Left lung (tissue), 4 donors: ENCODE measurements at regions not wholly inside any gene's neighbourhood (a gene's known extent, or its start where the extent isn't known, plus 50 kb on each side); places are given as distances from the start of the nearest gene placed in this dataset.

Experiments used
- ATAC-seq: fragments of 200-7000 bp; cut with Tn5 transposase; one replicate; pipeline ENCODE4 v1.9.1; 2020; ENCODE audit warnings: moderate library complexity
- DNase-seq, 4 donors: peaks; one replicate each; pipeline ENCODE4 v3.0.0-alpha.2; 2013 to 2020
- H3K27ac ChIP-seq, 2 donors: fragments of 200-600 bp; sonication (generic) in 1 of 2; one replicate each; pipeline versions ENCODE4 v1.5.0 to v1.8.0; 2020 to 2021
- H3K27me3 ChIP-seq, 2 donors: fragments of 200-600 bp; sonication (generic) in 1 of 2; one replicate each; pipeline versions ENCODE4 v1.5.0 to v1.8.0; 2020 to 2021
- H3K36me3 ChIP-seq, 2 donors: fragments of 200-600 bp; sonication (generic) in 1 of 2; one replicate each; pipeline versions ENCODE4 v1.5.0 to v1.8.0; 2020 to 2021
- H3K4me1 ChIP-seq, 2 donors: fragments of 200-600 bp; one replicate each; pipeline ENCODE4 v1.8.0; 2021
- H3K4me3 ChIP-seq, 2 donors: fragments of 200-600 bp; sonication (generic) in 1 of 2; one replicate each; pipeline versions ENCODE4 v1.5.0 to v1.8.0; 2020 to 2021; ENCODE audit warnings: mild to moderate bottlenecking in 1 of 2
- H3K9me3 ChIP-seq, 2 donors: fragments of 200-600 bp; sonication (generic) in 1 of 2; one replicate each; pipeline versions ENCODE4 v1.5.0 to v1.8.0; 2020 to 2021
- CTCF ChIP-seq, 2 donors: fragments of 200-600 bp; sonication (generic) in 1 of 2; IDR thresholded peaks; one replicate each; pipeline versions ENCODE4 v1.5.0 to v1.8.0; 2021; ENCODE audit warnings: antibody characterized with exemption in 2 of 2
- intact Hi-C, 2 donors: fragments of 100-400 bp; cut with DNase I; formaldehyde crosslinking; loops; one replicate each; pipeline versions ENCODE4 v1.11.2 to v1.14.2; 2022
- donor health status: DM: no; HTN: yes; CAD: no.
- donor health status: DM: no; HTN: no; CAD: no.

- H3K27ac ChIP-seq, result no peak overlapping the region
- no peak overlapping the region for H3K4me3 ChIP-seq
- H3K36me3 ChIP-seq, result no peaks in the 10 kb centered on the region
- DNase-seq (peak in 2 of 4 donors; percentile 75 to 76), ATAC-seq (peak; percentile 76)
- H3K9me3 ChIP-seq, result no peaks in the 10 kb centered on the region
- intact Hi-C loops, result no loop called here
- TF ChIP-seq CTCF (IDR thresholded peaks at IDR 0.05), result no peak
- H3K4me1 ChIP-seq, result no peaks in the 10 kb centered on the region
- H3K27me3 ChIP-seq, result no peaks in the 10 kb centered on the region
These were observed 616.1 kb downstream of the DTWD2 start for GRCh38 chr5:118371973-118372831.

DNA sequence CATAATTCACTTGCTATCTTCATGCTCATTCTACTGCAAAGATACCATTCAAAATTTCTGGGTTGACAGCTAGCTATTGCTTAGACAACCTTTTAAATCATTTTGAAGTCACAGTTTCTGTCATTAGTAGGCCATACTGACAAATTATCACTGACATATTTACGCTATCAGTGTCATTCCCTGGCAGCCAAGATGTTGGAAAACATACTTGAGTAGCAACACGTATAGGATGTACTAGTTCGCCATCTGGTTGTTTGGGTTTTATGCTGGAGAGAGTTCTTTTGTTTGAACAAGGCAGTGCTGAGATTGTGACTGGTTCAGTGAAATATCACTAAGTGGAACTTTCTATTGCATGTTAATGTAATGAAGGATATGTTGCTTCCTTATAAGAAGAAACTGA lies 621.9 kb downstream of the DTWD2 start:
- DNase-seq (no peak), ATAC-seq (no peak)
- H3K4me3 ChIP-seq, result no peak overlapping the region
- H3K27ac ChIP-seq, result no peak overlapping the region
- TF ChIP-seq CTCF (IDR thresholded peaks at IDR 0.05), result no peak
- no peaks in the 10 kb centered on the region for H3K4me1 ChIP-seq
- H3K27me3 ChIP-seq, result no peaks in the 10 kb centered on the region
- no peaks in the 10 kb centered on the region for H3K36me3 ChIP-seq
- intact Hi-C loops, result no loop called here
- H3K9me3 ChIP-seq, result no peaks in the 10 kb centered on the region

- no peaks in the 10 kb centered on the region for H3K9me3 ChIP-seq
- H3K36me3 ChIP-seq, result no peaks in the 10 kb centered on the region
- no peak for DNase-seq
- no peaks in the 10 kb centered on the region for H3K27me3 ChIP-seq
- H3K27ac ChIP-seq, result no peak overlapping the region
- H3K4me1 ChIP-seq, result no peaks in the 10 kb centered on the region
- intact Hi-C loops, result no loop called here
- TF ChIP-seq CTCF (IDR thresholded peaks at IDR 0.05), result no peak
- no peak for ATAC-seq
- H3K4me3 ChIP-seq, result no peak overlapping the region
These were observed 622.6 kb downstream of the DTWD2 start for GRCh38 chr5:118365718-118366117.

GRCh38 chr5:118354797-118355196 lies 633.5 kb downstream of the DTWD2 start:
- Histone ChIP-seq H3K27me3 (no peaks in the 10 kb centered on the region), H3K36me3 (no peaks in the 10 kb centered on the region), H3K9me3 (no peaks in the 10 kb centered on the region), H3K4me1 (no peaks in the 10 kb centered on the region), H3K27ac (no peak overlapping the region), H3K4me3 (no peak overlapping the region)
- no peak for TF ChIP-seq CTCF (IDR thresholded peaks at IDR 0.05)
- no peak for DNase-seq
- intact Hi-C loops, result no loop called here
- ATAC-seq, result no peak

- H3K4me1 ChIP-seq, result no peaks in the 10 kb centered on the region
- intact Hi-C loops, result no loop called here
- H3K27me3 ChIP-seq, result no peaks in the 10 kb centered on the region
- no peak for TF ChIP-seq CTCF (IDR thresholded peaks at IDR 0.05)
- H3K36me3 ChIP-seq, result no peaks in the 10 kb centered on the region
- no peak overlapping the region for H3K4me3 ChIP-seq
- H3K27ac ChIP-seq, result no peak overlapping the region
- ATAC-seq (no peak), DNase-seq (no peak)
- H3K9me3 ChIP-seq, result no peaks in the 10 kb centered on the region
These were observed 634.4 kb downstream of the DTWD2 start for GRCh38 chr5:118353970-118354369.
